IPS-NIHi11 (cell line): ENCODE measurements at regions not wholly inside any gene's neighbourhood (a gene's known extent, or its start where the extent isn't known, plus 50 kb on each side); places are given as distances from the start of the nearest gene placed in this dataset.
"Not testable (repeated sequence)": the region's sequence is repeated elsewhere in the genome, so short reads cannot be mapped to it uniquely, and the experiment has no call there.

Experiments used
- DNase-seq: peaks from one replicate; pipeline ENCODE4 v3.0.0; 2012; ENCODE audit warnings: mixed read lengths, low spot score

DNA sequence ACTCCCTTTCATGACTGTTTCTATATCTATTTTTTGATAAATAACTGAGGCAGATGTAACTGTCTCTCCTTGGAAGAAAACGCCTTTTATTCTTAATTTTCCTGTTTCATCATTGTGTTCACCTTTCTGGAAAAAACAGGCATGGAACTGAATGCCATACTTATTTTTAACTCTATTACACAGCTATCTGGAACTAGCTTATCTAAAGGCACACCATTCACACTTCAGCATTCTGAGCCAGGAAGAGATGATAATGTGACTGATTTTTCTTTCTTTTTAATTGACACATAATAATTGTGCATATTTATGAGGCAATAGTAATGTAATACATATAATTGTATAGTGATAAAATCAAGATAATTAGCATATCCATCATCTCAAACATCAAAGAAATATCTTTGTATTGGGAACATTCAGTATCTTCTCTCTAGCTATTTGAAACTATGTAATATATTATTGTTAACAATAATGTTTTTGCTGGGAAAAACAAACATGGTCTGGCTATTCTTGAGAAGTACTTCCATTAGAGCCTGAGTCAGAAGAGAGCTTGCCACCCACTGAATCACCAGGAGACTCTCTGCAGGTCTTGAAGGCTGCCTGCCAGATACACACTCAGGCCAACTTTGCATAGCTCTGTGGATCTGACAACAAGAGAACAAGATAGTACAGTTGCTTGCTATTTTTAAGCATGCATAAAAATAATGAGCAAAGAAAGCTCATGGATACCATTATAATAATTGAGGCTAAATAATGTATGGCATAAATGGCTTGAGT is 501.0 kb upstream of the EDIL3 start:
- DNase-seq: no peak

DNA sequence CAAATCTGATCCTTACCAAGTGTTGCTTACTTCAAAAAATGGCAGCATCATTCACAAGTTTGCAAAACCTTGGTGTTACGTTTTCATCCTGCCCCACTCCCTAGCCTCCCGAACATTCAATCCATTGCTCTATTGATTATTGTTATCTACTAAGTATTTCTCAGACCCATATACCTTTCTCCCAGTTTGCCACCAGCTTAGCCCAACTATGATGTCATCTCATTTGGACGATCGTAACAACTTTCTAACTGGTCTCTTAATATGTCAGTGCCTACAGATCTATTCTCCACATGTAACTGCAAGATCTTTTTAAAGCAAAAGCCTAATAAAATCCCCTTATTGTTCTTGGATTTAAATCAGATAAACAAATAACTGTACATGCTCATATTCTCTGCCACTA is 497.1 kb upstream of the EDIL3 start:
- DNase-seq: no peak

DNA sequence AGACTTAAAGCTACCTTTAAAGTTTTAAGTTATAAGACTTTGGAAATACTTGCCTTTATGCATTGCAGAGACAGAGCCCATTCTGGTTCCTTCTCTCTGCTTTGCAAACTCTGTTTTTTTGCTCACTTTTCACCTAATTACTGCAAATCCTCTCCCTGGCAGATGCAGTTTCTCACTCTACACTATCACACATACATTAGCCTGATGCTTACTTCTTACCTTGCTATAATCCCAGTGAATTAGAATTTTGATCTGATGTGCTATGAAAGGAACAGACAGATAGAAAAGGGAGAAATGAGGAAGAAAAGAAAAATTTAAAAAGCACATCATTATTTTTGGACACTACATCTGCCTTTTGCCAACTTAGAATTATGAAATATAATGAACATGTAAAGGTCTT is 489.5 kb upstream of the EDIL3 start:
- no peak for DNase-seq

DNA sequence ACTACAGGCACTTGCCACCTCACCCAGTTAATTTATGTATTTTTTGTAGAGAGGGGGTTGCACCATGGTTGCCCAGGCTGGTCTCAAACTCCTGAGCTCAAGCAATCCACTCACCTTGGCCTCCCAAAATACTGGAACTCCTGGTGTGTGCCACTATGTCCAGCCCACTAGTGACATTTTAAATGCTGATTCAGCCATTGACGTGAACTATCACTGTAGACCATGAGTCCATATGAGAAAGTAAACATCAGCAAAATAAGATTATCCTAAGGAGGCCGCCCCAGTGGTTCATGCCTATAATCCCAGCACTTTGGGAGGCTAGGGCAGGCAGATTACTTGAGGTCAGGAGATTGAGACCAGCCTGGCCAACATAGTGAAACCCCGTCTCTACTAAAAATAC is 488.1 kb upstream of the EDIL3 start:
- no peak for DNase-seq

DNA sequence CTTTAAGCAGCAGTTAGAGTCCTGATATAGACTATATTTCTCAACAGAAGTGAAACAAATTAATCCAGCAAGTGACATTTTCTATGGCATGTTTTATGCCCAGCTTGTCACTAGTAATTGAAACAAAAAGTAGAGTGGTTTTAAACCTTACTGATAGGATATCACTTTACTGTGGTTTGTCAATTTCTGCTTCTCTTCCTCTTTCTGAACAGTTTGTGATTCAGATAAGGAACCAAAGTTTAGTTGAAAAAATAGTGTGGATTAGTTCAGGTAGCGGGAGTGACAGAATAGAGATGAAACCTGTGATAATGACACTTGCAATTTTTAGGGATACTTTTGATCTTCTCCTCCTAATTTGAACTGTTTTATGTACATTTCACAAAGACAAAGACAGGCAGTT is 485.7 kb upstream of the EDIL3 start:
- no peak for DNase-seq

DNA sequence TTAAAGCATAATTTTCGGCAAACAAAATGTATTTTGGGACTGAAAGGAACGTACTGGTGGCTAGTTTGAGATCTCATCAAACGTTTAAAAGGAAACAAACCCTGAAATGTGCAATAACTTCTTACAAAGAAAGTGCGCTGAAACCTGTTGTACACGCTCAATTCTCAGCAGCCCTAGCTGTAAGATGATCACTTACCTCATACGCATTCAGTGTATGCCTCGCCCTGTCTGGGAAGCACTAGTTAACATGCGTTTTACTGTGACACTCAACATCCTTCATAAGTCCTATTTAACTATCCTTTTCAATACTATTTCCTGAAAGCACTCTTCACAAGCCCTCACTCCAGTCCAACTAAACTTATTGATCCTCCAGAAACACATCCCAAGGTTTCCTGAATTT is 485.0 kb upstream of the EDIL3 start:
- no peak for DNase-seq

DNA sequence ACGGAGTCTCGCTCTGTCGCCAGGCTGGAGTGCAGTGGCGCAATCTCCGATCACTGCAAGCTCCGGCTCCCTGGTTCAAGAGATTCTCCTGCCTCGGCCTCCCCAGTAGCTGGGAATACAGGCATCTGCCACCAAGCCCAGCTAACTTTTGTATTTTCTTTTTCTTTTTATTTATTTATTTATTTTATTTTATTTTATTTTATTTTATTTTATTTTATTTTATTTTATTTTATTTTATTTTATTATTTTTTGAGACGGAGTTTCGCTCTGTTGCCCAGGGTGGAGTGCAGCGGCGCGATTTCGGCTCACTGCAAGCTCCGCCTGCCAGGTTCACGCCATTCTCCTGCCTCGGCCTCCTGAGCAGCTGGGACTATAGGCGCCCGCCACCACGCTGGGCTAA is 479.3 kb upstream of the EDIL3 start:
- DNase-seq: not testable (repeated sequence)

DNA sequence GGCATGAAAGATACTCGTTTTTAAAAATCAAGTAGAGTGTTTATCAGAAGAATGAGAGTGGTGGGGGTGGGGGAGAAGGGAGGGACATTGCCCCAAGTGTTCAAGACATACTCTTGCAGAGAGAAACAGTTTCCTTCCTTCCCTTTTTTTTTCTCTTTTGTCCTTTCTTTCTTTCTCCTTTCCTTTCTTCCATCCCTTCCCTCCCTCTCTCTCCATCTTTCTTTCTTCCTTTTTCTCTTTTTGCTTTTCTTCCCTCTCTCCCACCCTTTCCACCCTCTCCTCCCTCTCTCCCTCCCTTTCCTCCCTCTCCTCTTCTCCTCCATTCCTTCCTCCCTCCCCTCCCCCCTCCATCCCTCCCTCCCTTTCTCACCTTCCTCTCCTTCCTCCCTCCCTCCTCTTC is 478.3 kb upstream of the EDIL3 start:
- DNase-seq: no peak

DNA sequence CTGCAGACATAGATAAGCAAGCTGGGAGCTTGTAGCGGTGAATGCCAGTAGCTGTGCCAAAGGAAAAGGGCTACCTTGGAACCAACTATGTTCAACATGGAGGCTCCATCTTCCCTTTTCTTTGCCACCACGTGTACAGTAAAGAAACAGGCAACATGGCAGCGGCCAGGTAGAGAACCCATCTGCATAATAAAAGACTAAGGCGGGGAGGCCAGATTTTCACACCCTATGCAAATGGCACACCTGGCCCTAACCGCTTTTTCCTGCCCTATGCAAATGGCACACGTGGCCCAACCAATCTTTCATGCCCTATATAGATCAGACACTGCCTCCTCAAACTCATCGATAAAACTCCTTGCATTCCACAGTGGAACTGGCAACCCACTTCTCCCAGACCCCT is 477.5 kb upstream of the EDIL3 start:
- peak; percentile 3 for DNase-seq

DNA sequence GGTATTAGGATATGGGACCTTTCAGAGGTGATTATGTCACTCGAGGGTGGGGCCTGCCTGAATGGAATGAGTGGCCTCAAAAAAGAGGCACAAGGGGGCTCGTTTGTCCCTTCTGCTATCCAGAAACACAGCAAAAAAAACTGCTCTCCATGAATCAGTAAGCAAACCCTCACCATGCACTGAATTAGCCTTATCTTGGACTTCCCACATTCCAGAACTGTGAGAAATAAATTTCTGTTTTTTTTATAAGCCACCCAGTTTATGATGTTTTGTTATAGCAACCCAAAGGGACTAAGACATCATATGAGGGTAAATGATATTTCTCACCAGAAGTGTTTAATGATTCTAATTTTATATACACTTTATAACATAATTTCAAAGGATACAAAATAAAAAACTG is 476.6 kb upstream of the EDIL3 start:
- DNase-seq: no peak

DNA sequence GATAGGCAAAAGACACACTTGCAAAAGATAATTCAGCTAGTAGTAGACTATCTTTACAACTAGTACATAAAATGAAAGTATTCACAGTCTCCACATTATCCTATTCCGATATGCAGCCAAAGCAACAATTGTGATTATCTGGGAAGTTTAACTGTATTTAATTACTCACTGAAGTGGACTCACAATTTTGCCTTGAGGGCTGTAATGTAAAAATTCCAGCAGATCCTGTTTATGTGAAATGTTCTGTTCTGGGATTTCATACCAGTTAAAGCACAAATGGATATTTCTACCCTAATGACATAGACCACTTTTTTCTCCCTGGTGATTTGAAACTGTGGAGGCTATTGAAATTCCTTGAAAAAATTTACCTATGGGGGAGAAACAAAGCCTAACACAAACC is 474.4 kb upstream of the EDIL3 start:
- no peak for DNase-seq

DNA sequence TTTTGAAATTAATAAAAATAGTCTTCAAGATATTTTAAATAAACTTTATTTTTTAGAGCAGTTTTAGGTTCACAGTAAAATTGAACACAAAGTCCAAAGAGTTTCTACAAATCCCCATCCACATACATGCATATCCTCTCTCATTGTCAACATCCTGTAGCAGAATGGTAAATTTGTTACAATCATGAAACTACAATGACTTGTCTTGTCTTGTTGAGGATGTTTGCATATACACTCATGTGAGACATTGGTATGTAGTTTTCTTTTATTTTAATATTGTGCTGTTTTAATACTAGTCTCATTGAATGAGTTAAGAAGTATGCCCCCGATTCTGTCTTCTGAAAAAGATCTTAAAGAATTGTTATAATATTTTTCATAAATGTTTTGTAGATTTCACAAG is 447.0 kb upstream of the EDIL3 start:
- DNase-seq: no peak

DNA sequence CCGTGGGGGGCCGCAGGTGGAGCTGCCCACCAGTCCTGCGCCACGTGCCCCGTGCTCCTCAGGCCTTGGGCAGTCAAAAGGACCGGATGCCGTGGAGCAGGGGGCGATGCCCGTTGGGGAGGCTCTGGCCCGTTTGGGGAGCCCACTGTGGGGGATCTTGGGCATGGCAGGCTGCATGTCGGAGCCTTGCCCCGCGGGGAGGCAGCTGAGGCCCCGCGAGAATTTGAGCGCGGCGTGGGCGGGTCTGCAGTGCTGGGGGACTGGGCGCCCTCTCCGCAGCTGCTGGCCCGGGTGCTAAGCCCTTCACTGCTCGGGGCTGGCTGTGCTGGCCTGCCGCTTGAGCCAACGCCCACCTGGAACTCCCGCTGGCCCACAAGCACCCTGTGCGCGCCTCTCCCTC is 445.6 kb upstream of the EDIL3 start:
- DNase-seq: no peak

DNA sequence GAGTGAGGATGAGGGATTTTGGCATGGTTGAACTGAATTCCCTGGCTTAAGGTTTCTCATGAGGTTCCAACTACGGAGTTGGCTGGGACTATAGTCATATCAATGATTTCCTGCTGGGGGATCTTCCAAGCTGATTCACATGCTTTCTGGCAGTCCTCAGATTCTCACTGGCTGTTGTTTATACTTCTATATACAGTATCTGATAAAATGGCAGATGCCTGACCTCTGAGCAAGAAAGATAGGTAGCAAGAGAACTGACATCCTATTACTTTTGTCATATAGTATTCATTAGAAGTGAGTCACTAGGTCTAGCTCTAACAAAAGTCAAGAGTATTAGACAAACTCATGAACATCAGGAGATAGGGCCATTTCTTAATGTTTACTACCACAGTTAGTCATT is 440.9 kb upstream of the EDIL3 start:
- no peak for DNase-seq

DNA sequence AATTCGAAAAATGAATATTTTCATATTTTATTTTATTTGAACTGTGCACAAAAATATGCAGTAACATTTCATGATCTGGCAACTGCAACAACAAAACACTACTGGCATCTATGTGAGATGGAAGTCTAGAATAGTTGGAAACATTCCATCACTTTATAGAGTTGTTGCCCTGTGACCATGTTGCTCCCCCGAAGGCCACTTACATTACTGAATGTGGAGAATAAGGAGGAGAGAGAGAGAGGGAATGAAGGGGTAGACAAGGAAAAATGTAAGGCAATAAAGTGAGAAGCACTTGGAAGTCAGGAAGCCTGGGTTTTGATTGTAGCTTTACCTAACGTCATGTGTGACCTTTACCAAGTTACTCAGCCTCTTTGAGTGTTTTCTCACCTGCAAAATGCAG is 437.2 kb upstream of the EDIL3 start:
- peak; percentile 5 for DNase-seq

DNA sequence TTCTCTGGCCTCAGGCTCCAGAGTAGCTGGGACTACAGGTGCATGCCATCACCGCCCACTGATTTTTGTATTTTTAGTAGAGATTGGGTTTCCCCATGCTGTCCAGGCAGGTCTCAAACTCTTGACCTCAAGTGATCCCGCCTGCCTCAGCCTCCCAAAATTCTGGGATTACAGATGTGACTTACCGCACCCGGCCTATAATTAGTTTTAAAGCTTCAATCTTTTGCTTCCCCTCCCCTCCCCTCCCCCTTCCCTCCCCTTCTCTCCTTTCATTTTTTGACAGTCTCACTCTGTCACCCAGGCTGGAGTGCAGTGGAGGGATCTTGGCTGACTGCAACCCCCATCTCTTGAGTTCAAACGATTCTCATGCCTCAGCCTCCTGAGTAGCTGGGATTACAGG is 433.3 kb upstream of the EDIL3 start:
- no peak for DNase-seq

DNA sequence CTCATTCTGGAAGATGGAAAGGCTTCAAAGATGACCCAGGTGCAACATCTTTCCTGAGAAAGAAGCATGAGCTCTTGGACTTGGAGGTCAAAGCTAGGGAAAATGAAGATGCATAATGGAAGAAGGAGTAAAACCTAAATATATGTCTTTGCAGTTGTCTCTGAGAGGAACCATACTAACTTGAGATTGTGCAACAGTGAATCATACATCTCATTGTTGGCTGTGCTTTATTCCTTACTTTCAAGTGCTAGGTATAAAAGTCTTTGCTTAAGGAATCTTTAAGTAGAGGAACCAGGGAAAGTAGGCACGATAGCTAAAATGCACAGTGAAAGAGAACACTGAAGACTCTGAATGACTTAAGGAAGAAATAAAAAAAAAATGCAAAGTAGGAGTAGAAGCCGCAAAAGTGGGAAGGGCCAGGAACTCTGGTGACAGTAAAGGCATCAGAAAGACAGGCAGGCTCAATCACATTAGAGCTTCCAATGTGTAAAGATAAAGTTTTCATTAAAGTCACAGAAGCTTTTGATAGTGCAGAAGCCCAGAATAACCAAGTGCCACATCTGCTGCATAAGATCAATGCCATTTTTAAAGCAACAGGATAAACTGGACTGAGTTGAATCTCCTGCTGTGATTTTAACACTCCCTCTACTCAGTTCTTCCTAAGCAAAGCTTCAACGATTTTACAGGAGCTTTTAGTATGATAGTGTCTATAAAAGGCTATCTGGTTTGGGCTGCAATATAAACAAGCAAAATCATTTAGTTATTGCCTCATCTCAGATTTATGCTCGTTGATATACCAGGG is 432.3 kb upstream of the EDIL3 start:
- DNase-seq: no peak

DNA sequence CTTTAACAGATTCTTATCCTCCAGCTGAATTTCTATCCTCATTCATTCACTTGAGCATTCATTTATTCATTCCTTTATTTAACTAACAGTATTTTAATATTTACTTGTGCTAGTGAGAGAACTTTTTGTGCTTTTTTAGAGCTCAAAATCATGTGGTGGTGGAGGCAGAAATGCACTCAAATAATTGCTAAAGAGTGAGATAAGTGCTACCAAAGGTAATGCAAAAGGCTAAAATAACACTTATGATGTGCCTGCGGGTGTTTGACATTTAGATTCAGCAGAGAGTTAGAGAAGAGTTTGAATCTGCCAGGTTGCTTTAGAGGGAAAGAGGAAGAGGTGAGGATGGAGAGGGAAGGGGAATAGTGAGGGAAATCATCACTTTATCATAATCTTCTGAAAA is 431.5 kb upstream of the EDIL3 start:
- no peak for DNase-seq

DNA sequence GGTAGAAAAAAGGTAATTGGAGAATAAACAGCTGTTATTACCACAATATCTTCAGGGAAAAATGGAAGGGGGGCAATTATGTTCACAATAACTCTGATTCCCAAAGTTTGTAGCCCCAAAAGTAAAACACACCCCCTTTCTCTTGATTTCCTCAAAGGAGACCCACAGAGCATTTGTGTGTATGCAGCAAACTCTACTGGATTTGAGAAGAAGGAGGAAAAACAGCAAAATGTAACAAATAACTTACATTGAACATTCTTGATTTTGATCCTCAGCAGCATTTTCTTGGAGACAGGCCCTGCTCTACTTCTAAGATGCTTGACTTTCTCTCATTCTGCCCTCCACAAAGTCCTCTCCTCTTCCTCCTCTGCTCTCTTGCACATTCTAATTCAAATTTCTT is 420.8 kb upstream of the EDIL3 start:
- no peak for DNase-seq

DNA sequence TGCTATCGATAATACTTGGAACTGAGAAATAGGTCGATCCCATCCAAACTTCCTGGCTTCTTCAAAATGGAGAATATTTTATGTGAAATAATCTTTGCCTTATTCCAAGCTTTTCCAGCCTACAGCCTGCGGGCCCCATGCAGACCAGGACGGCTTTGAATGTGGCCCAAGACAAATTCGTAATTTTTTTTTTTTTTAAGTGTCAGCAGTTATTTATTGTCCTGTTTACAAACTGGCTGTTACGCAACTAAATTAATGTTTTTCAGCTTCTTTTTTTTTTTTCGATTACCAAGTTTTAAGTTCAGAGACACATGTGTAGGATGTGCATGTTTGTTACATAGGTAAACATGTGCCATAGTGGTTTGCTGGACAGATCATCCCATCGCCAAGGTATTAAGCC is 411.7 kb upstream of the EDIL3 start:
- no peak for DNase-seq

DNA sequence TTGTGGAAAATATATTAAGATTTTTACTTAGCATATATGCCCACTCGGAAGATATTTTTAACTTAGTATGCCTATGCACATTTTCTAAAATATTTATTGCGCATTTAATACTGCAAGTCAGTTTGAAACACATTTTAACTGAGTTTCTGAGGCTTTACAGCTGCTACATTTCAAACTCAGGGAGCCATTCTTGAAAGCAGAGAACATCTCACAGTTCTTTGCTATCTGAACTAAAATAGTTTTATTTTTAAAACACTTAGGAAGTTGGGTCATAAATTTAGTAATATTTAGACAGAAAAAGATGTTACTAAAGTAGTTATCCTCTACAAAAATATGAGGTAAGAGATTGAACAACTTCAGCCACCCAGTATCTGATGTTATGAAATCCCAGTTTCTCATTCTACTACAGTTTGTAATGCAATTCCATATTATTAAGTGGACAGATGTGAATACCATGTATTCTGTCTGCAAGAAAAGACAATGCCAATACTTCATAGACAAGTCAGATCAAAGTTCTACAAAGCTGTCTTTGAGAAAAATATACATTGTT is 409.9 kb upstream of the EDIL3 start:
- no peak for DNase-seq

DNA sequence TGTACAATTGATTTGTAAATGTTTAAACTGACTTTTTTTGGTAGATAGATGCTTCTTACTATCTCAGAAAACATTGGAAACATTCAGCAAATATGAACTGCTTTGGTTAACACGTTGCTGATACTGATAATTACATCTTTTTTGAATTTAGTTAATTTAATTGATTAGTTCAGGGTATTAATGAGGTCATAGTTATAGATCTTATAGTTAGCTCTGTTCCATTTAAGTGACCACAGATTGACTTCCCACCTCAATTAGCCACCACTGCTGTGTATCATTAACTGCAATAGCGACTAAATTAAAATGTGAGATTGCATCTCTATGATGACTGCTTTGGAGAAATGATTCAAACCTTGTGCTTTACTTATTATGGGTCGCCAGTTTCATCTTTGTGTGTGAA is 407.1 kb upstream of the EDIL3 start:
- DNase-seq: no peak

DNA sequence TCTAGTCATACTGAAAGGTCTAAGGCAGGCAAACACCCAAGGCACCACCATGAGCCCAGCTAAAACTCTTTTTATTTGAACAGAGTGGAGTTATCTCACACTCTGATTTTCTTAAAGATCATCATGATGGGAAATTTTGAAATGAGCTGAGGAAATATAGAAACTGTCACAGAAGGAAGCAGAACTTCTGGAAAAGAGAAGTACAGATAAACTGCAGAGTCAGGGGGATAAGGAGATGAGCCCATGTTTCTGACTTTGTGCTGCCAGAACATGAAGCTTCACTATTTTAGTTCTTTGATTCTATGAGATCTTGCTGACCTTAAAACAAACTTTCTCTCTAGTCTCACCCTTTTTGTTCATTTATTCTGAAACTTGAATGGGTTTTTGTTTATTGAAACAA is 406.5 kb upstream of the EDIL3 start:
- DNase-seq: no peak

DNA sequence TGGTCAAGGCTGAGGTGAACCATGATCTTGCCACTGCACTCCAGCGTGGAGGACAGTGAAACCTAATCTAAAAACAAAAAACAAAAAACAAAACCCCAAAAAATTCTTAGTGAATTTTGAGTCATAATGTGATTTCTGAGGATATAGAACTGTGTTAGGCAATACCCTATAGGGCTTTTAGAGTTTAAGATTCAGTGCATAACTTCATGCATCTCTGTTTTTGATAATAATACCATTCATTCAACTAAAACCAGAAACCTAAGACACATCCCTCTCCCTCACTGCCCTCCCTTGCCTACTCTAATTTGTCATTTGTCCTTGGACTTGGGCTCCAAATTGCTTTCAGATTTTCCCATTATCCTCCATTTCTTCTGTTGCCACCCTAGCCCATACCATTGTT is 405.7 kb upstream of the EDIL3 start:
- no peak for DNase-seq
